Heart left ventricle (tissue), 16 donors: ENCODE measurements at regions not wholly inside any gene's neighbourhood (a gene's known extent, or its start where the extent isn't known, plus 50 kb on each side); places are given as distances from the start of the nearest gene placed in this dataset.

Experiments used
- ATAC-seq, 4 donors: fragments of 200-7000 bp; cut with Tn5 transposase; one replicate each; pipeline ENCODE4 v1.9.1; 2020 to 2022; ENCODE audit warnings: moderate library complexity in 4 of 4, mild to moderate bottlenecking in 3 of 4, moderate number of reproducible peaks in 1 of 4
- DNase-seq, 5 donors: peaks; one replicate each; pipeline ENCODE4 v3.0.0-alpha.2; 2020
- H3K27ac ChIP-seq, 12 donors: fragments of 200-600 bp; sonication (generic) in 4 of 12; one replicate each; pipeline versions ENCODE4 v1.5.0 to v1.8.0; 2016 to 2022; ENCODE audit warnings: mild to moderate bottlenecking in 2 of 12
- H3K27me3 ChIP-seq, 9 donors: fragments of 200-600 bp; sonication (generic) in 2 of 9; one replicate each; pipeline versions ENCODE4 v1.5.1 to v1.8.0; 2016 to 2022; ENCODE audit warnings: mild to moderate bottlenecking in 3 of 9
- H3K36me3 ChIP-seq, 9 donors: fragments of 200-600 bp; sonication (generic) in 2 of 9; one replicate each; pipeline versions ENCODE4 v1.5.0 to v1.8.0; 2018 to 2022; ENCODE audit warnings: mild to moderate bottlenecking in 2 of 9
- H3K4me1 ChIP-seq, 12 donors: fragments of 200-600 bp; sonication (generic) in 4 of 12; one replicate each; pipeline versions ENCODE4 v1.5.0 to v1.8.0; 2016 to 2022; ENCODE audit warnings: mild to moderate bottlenecking in 3 of 12
- H3K4me3 ChIP-seq, 12 donors: fragments of 200-600 bp; sonication (generic) in 4 of 12; one replicate each; pipeline versions ENCODE4 v1.5.0 to v1.8.0; 2017 to 2022; ENCODE audit warnings: mild to moderate bottlenecking in 9 of 12, moderate library complexity in 4 of 12
- H3K9me3 ChIP-seq, 12 donors: fragments of 200-600 bp; sonication (generic) in 4 of 12; one replicate each; pipeline versions ENCODE4 v1.5.0 to v1.8.0; 2016 to 2022; ENCODE audit warnings: mild to moderate bottlenecking in 1 of 12
- POLR2A ChIP-seq, 2 donors: fragments of 450-650 bp; IDR thresholded peaks; one replicate each; pipeline ENCODE4 v1.6.1; 2017; ENCODE audit warnings: antibody characterized with exemption in 2 of 2, mild to moderate bottlenecking in 2 of 2, moderate library complexity in 2 of 2
- WGBS, 4 donors: extraction: QIAGEN DNeasy Blood & Tissue Kit in 2 of 4; methylation state at CpG; one replicate each; pipeline versions ENCODE4 v1.1.5 to v1.1.7; 2013 to 2018; 5-methylcytosine and 5-hydroxymethylcytosine counted together
- intact Hi-C, 10 donors: fragments of 100-400 bp; cut with DNase I; formaldehyde crosslinking; loops; one replicate each; pipeline versions ENCODE4 v1.11.1 to v1.14.2; 2022
- TF ChIP-seq, protein P1 (sequence below), 12 donors: fragments of 200-600 bp; sonication (generic) in 4 of 12; IDR thresholded peaks; one replicate each; pipeline versions ENCODE4 v1.5.0 to v1.8.0; 2018 to 2022; ENCODE audit warnings: antibody characterized with exemption in 12 of 12, mild to moderate bottlenecking in 5 of 12
- donor health status: ischemic (EF 13 %, LVEDD 7.1; RV severe dilation, severe dysfunction).
- donor health status: healthy with polysubstance abuse.
- donor health status: DM: no; HTN: yes; CAD: no.
- donor health status: DM: no; HTN: no; CAD: no.
- donor health status: ischemic (EF 25% LVEDD 6.9; RV normal size, moderate dysfunction).
- donor health status: ischemic (EF 25% LVEDD 5.7; RV mildly dilated, moderate dysfunction).
- donor health status: healthy.
- donor health status: DM: yes; HTN: yes; CAD: no.
- donor health status: ischemic (EF 35%, LVEDD 5.7; RV mildly dilated, moderate dysfunction).
- donor health status: nonischemic (EF 11% LVEDD 7.7; RV severe dilation, severe dysfunction).
- donor health status: DM: yes; HTN: yes; CAD: no.
- donor health status: PGD.
- donor health status: ischemic (EF 29% LVEDD 5.4; RV normal size, mild dysfunction).
- donor health status: nonischemic (EF 23%, LVEDD 6.1; RV moderate dilation, normal function).

DNA sequence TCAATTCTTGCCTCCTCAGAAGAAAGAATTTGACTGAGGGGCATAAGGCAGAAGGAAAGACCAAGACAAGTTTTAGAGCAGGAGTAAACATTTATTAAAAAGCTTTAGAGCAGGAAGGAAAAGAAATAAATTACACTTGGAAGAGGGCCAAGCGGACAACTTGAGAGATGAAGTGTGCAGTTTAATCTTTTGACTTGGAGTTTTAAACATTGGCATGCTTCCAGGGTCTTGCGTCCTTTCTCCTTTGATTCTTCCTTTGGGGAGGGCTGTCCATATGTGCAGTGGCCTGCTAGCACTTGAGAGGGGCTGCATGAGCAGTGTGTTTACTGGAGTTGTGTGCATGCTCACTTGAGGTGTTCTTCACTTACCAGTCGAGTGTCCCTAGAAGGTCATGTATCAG, 275.8 kb upstream of the IL1RAPL1 start:
- 45 to 71% (median 63%) methylated on average over 3 of the region's 3 CpGs for WGBS, 4 donors
- Histone ChIP-seq H3K9me3 (peaks cover 0 to 4% (median 0%) of the 10 kb centered on the region in 12 donors), H3K27ac (no peak overlapping the region), H3K4me1 (no peaks in the 10 kb centered on the region), H3K27me3 (no peaks in the 10 kb centered on the region), H3K4me3 (no peak overlapping the region), H3K36me3 (no peaks in the 10 kb centered on the region)
- DNase-seq (no peak), ATAC-seq (no peak)
- intact Hi-C loops, result no loop called here
- TF ChIP-seq POLR2A (IDR thresholded peaks at IDR 0.05), result no peak
- TF ChIP-seq, protein P1, sequence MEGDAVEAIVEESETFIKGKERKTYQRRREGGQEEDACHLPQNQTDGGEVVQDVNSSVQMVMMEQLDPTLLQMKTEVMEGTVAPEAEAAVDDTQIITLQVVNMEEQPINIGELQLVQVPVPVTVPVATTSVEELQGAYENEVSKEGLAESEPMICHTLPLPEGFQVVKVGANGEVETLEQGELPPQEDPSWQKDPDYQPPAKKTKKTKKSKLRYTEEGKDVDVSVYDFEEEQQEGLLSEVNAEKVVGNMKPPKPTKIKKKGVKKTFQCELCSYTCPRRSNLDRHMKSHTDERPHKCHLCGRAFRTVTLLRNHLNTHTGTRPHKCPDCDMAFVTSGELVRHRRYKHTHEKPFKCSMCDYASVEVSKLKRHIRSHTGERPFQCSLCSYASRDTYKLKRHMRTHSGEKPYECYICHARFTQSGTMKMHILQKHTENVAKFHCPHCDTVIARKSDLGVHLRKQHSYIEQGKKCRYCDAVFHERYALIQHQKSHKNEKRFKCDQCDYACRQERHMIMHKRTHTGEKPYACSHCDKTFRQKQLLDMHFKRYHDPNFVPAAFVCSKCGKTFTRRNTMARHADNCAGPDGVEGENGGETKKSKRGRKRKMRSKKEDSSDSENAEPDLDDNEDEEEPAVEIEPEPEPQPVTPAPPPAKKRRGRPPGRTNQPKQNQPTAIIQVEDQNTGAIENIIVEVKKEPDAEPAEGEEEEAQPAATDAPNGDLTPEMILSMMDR (IDR thresholded peaks at IDR 0.05), result no peak

DNA sequence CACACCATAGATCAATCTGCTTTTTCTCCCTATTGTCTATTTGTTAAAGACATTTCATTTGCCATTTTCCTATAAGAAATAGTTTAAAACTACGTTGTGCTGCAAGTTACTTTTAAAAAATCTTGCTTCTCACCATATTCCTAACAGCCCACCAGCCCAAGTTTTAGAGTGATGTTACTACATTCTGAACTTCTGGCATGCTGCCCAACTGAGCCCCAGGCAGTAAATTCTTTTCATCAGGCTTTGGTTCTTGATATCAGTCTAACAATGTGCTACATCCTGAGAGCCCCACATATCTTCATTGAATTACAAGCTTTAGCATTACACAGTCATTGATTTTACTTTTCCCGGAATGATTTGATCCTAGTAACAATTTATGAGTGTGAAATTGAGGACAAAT, 283.8 kb upstream of the IL1RAPL1 start:
- Histone ChIP-seq H3K36me3 (no peaks in the 10 kb centered on the region), H3K27me3 (no peaks in the 10 kb centered on the region), H3K9me3 (peaks cover 0 to 6% (median 0%) of the 10 kb centered on the region in 12 donors), H3K27ac (no peak overlapping the region), H3K4me3 (no peak overlapping the region), H3K4me1 (no peaks in the 10 kb centered on the region)
- no peak for TF ChIP-seq POLR2A (IDR thresholded peaks at IDR 0.05)
- TF ChIP-seq, protein P1 (IDR thresholded peaks at IDR 0.05), result no peak
- WGBS, 4 donors, result 32 to 44% (median 42%) methylated on average over 2 of the region's 2 CpGs
- no peak for ATAC-seq
- intact Hi-C loops, result no loop called here
- no peak for DNase-seq

DNA sequence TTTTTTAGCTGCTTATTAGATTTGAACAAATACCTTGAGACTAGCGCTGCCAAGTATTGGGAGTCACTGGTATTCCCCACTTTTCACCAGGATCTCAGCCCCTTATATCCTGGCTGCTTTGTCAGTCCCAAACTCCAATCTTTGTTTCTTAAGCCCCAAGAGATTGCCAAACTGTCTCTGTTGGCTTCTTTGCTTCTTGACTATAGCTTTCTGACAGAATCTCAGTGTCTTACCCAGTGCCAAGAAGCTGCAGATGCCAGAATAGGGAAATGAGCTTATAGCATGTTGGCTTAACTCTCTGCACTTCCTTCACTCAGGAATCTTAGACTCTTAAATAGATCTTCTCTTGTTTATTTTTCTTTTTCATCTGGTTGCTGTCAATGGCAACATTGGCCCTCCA, 297.5 kb upstream of the DCAF8L1 start:
- intact Hi-C loops, result no loop called here
- Histone ChIP-seq H3K4me1 (no peaks in the 10 kb centered on the region), H3K4me3 (no peak overlapping the region), H3K9me3 (no peaks in the 10 kb centered on the region), H3K27ac (no peak overlapping the region), H3K27me3 (no peaks in the 10 kb centered on the region), H3K36me3 (no peaks in the 10 kb centered on the region)
- 62 to 95% (median 79%) methylated on average over 1 of the region's 1 CpG for WGBS, 4 donors
- ATAC-seq (no peak), DNase-seq (no peak)
- TF ChIP-seq, protein P1 (IDR thresholded peaks at IDR 0.05), result no peak
- no peak for TF ChIP-seq POLR2A (IDR thresholded peaks at IDR 0.05)

GRCh38 chrX:28278251-28278650, 297.0 kb upstream of the DCAF8L1 start:
- TF ChIP-seq, protein P1 (IDR thresholded peaks at IDR 0.05), result no peak
- TF ChIP-seq POLR2A (IDR thresholded peaks at IDR 0.05), result no peak
- Histone ChIP-seq H3K36me3 (no peaks in the 10 kb centered on the region), H3K9me3 (no peaks in the 10 kb centered on the region), H3K27ac (no peak overlapping the region), H3K4me3 (no peak overlapping the region), H3K27me3 (no peaks in the 10 kb centered on the region), H3K4me1 (no peaks in the 10 kb centered on the region)
- intact Hi-C loops, result no loop called here
- no peak for DNase-seq
- 49 to 52% (median 49%) methylated on average over 4 of the region's 4 CpGs for WGBS, 4 donors
- no peak for ATAC-seq
